NCI-H226 (cell line): ENCODE measurements at regions not wholly inside any gene's neighbourhood (a gene's known extent, or its start where the extent isn't known, plus 50 kb on each side); places are given as distances from the start of the nearest gene placed in this dataset.

Experiments
- DNase-seq: peaks from one replicate; pipeline ENCODE4 v3.0.0-alpha.2; 2015

DNA sequence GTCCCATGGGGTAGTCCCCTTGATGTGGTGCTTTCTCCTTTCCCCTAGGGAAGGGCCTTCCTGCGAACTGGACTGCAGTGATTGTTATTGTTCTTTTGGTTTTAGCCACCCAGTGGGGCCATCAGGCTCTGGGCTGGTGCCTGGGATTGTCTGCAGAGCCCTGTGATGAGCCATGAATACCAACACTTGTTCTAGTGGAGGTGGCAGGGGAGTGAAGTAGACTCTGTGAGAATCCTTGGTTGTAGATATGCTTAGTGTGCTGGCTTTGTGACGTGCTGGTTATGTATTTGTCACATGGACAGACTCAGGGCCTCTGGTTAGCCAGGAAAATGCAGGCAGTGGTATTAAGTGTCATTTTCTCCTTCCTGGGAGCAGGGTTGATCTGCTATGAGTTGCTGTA is 51.8 kb upstream of the NDUFB4 start:
- DNase-seq = no peak

DNA sequence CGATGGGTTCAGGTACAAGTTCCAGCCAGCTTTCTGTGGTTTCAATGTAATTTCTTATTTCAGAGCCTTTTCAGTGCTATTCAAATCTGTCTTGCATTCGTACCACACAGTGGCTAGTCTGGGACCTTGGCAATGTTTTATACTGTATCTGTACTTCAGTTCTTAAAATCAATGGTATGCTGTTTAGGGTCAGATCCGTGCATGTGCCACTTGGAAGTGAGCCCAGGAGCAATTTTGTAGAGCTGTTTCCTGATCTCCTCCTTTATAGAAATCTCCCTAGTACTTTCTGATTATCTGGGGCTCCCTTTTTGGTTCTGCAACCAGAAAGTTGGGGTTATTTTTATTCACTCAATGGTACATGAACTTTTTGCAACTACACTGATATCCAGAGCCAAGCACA is 59.5 kb upstream of the NDUFB4 start:
- no peak for DNase-seq

DNA sequence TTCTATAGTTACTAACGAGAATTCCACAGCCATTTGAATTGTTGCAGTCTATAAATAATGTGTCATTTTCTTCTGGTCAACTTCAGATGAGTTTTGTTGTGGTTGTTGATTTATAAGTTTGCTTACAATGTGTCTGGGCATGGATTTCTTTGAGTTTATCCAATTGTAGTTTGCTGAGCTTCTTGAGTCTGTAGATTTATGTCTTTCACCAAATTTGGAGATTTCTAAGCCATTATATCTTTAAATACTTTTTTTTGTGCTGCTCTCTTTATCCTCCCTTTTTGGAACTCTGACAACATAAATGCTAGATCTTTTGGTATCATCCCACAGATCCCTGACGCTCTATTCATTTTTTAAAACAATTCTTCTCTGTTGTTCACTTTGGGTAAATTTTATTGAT is 63.2 kb upstream of the NDUFB4 start:
- no peak for DNase-seq

DNA sequence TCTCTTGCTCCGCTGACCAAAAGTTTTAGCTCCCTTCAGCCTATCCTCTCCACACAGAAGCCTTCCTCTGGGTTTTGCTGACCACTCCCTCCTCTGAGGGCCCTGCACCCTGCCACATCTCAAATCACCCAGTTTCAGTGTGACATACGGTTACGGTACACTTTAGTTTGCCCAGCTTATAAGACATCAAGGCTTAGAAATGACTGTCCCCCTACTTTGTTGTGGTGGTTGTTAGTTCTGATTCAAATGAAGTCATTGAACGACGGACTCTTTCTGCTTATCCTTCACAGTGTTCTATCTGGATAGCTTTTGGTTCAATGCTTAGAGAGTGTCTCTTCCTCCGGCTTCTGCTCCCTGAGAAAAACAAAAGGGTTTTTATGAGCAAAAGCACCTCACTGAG is 68.0 kb upstream of the NDUFB4 start:
- no peak for DNase-seq

DNA sequence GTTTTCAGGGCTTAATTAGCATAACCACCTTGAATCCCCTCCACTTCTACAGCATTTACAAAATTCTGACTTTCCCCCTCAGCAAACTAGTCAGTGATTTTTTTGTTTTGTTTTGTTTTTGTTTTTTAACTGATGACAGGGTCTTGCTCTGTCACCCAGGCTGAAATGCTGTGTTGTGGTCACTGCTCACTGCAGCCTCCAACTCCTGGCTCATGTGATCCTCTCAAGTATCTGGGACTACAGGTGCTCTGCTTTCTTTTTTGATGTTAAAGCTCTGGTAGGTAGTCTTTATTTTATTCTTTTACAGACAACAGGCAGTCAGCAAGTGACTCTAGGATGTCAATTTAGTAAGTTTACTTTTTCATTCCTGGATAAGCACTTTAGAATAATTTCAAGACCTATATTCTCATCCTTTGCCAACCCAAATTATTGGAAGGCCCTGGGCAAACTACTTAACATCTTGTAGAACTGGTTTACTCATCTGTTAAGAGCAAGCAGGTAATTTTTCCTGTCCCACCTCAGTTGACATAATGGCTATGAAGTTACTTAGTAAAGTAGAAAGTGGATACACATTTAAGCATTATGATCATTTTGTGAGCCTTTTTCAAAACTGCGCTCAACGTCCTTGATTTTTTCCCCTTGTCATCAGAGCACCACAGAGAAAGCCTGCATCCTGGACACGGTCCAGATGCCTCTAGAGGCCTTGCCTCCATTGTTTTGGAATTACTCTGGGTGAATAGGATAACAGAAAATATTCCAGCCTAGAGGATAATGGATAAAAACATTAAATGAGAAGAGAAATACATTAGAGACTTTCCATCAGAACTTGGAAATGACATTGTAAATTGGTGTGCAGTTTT is 69.9 kb upstream of the NDUFB4 start:
- no peak for DNase-seq

DNA sequence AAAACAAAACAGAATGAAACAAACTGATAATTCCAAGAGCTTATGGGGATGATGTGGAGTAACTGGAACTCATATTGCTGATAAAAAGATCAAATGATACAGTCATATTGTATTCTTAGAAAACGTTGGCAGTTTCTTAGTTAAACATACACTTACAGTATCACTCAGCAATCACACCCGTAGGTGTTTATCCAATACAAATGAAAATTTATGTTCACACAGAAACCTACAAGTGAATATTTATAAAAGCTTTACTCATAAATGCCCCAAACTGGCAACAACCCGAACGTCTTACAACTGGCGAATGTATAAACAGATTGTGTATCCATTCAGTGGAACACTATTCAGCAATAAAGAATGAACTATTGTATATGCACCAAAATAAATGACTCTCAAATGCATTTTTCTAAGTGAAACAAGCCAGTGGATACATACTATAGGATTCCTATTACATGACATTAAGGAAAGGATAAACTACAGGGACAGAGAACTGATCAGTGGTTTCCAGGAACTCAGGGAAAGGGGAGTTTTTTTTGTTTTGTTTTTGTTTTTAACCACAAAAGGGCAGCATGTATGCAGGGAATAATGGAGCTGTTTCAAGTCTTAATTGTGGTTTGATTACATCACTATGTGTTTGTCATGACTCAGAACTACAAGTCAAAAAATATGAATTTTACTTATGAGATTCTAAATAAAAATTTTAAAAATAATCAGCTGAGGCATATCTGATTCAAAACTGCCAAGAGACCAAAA is 71.8 kb upstream of the NDUFB4 start:
- DNase-seq = no peak

DNA sequence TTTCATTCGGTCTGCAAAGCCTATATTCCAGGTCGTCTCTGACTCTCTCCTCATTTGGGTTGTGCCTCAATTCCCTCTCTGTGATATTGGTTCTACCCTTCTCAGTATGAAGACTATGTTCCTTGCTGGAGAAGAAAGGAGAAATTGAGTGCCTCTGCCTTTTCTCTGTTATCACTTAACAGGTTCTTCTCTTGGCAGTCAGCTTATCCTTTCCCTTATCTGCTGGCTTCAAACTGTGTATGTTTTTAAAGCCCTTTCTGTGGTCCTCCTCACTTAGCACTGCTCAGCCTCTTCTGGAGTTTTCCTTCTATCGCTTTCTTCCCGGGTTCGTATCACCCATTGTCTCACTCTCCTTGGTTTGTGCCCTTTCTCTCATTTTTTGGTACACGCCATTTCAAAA is 65.3 kb upstream of the FSTL1 start:
- peak; percentile 19 for DNase-seq

DNA sequence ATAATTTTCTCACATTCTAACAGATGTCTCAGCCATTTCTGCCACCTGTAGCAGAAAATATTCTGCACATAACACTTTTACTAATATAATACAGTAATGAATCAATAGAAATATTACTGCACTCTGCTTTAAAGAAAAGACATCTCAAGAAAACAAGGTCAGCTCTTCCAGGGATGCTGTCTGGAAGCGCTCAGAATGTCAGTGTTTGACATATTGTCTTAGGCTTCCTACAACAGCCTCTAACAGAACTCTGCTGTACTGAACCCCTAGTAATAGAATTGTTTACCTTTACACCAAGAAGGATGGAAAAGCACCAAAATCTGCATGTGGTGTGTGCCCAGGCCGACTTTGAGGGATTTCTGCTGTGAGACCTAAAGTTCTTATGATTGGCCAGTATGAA is 61.9 kb upstream of the FSTL1 start:
- DNase-seq = no peak

DNA sequence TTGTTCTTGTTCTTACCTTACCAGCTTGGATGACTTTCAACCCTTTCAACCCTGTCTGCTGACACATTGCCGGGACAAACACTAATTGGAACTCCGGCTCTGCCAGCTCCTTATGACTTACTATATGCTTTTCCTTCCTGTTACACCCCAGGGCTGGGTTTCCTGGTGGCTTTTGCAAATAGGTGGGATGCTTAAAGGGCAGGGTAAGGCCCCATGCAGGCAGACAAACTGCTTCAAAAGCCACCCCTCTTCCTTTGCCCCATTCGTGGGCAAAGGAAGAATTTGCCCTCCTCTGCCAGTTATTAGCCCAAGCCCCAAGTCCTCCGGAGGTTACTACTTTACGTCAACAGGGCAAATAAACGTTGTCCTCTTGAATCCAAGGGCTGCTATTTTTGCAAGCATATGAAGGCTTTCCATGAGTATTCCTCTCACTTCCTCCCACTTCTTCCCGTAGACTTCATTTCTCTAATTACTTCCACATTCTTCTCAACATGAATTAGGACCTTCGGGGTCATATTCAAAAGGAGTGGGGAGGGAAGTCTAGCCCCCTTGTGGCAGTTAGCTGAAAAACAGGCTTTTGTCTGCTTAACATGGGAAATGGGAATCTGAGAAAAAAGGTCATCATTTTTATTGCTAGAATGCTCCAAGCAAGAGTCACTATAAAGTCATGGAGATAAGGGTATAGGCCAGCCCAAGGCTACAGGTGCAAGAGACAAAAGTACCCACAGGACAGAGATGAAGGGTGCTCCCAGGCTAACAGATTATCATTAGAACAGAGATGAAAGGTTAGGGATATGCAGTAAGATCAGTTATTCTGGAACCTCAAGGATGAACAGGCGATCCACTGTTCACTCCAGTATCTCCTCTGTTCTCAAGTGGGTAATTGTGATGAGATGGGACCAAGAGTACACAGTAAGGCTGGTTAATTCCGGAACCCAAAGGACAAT is 56.3 kb upstream of the FSTL1 start:
- no peak for DNase-seq

DNA sequence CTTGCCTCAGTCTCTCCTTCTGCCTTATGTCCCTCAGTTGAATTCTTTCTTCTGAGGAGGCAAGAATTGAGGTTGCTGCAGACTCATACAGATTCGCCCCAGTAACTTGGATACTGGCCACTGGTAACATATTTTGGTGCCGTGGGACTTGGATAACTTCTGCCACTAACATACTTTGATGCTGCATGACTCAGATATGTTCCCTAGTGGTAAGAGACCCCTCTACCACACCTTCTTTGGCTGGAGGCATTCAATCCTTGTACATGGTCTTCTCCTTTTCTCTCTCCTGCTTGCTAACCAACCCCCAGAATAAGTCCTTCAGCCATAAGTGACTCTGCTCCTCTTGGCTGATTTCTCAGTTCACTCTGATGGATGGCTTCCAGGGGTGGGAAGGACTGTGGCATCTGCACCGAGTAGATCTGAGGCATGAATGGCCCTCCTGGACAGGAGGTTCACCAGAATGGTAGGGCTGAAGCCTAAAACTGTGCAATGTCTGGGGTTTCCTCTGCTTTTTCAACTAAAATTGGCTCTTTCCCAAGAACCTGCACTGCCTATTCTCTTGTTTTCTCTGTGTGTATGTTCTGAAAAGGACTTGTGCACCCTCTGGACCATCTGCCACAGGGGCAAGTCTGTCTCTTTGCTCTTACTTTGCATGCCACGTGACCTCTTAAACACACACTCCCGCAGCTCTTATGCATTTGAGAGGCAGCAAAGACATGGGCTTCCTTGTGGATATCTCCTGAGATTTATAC is 55.5 kb upstream of the FSTL1 start:
- no peak for DNase-seq

DNA sequence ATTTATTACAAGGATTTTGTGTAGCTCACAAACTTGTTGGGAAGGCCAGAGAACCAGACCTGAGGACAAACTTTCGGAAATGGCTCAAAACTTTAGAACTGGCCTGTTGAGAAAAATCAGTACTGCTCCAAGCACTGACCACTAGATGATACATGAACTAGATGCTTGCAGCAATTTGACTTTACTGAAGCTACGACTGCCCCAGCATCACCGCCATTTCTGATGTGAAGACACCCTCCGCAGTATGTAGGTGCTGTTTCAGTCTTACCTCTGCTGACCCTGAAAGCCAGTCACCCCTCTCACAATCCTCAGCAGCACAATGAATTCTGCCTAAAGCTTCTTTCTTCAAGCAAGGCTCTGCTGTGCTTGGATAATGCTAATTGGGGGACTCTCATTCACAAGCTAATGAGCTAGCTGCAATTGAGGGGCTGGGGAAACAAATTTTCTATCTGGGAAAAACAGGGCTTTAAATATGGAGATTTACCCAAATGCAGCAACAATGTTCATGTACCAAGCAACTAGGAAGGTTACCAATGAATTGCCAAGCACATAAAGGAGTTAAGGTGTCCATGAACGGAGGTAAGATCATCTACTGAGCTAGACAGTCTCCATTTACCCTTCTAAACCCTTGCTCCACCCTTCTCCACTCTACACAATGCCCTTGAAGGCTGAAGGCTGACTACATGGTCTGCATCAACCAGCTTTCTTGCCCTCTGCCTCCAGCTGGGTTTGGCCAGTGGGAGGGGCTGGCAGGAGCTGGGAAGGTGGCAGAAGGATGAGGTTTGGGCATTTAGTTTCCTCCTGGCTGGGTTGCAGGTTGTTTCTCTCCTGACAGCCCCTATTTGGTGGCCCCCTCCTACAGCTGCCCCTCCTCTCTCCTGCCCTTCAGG is 53.2 kb upstream of the FSTL1 start:
- DNase-seq = no peak

DNA sequence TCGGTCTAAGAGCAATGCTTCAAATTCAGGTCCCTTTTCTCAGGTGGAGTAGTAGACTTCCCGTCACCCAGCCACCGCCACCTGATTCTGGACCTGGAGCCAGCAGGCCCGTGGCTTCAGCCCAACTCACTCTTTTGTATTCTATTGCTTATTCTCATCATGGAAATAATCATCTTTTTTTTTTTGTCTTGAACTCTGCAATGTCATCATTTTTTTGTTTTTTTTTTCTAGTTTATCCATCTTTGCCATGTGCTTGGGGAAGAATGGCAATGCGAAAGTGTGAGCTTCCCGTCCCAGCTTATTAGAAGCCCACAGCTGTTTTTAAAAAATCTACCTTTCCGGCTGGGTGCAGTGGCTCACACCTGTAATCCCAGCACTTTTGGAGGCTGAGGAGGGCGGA is 51.3 kb upstream of the FSTL1 start:
- DNase-seq = no peak
